Erythroblast (primary cell): ENCODE measurements at regions not wholly inside any gene's neighbourhood (a gene's known extent, or its start where the extent isn't known, plus 50 kb on each side); places are given as distances from the start of the nearest gene placed in this dataset.

Experiments
- GATA1 ChIP-seq: IDR thresholded peaks from 2 replicates; pipeline ENCODE4 v1.6.1; 2011; ENCODE audit warnings: low read depth, mild to moderate bottlenecking, control low read depth, low read length, moderate library complexity
- POLR2A ChIP-seq: IDR thresholded peaks from 2 replicates; pipeline ENCODE4 v1.6.1; 2011; ENCODE audit warnings: mild to moderate bottlenecking, low read length

GRCh38 chr3:87766721-87767120 lies 292.1 kb downstream of the CGGBP1 start:
- TF ChIP-seq POLR2A (no peak), GATA1 (no peak)
